OCI-LY7 (cell line): ENCODE measurements at regions not wholly inside any gene's neighbourhood (a gene's known extent, or its start where the extent isn't known, plus 50 kb on each side); places are given as distances from the start of the nearest gene placed in this dataset.

Experiments
- EZH2phosphoT487 ChIP-seq: fragments of 200-600 bp; sonication (generic); IDR thresholded peaks from 2 replicates; pipeline ENCODE4 v1.6.1; 2018; ENCODE audit warnings: low read depth, borderline replicate concordance, mild to moderate bottlenecking, mixed run types, antibody characterized with exemption, low read length, moderate library complexity, mixed read lengths
- TF ChIP-seq, protein P1 (sequence below): fragments of 200-600 bp; sonication (generic); conservative IDR thresholded peaks from 2 replicates; pipeline ENCODE4 v1.5.1; 2014; ENCODE audit warnings: mild to moderate bottlenecking, antibody characterized with exemption, low read length, moderate library complexity, mixed read lengths

DNA sequence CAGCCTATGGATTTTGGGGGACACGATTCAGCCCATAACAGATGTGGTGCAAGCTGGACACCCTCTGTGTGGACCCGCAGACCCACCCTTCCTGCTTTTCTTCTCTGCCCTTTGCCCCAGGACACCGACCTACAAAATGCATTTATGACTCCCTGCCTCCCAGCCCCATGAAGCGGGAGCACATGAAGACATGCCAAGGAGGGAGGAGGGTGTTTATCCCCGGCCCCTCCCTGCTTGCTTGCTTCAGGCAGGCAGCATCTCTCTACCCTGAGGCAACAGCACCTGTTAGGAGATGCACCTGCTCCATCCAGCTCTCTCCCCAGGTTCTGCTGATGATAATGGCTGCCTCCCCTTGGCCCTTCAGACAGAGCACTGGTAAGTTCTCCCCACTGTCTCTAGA, 187.5 kb downstream of the PSMG1 start:
- TF ChIP-seq, protein P1, sequence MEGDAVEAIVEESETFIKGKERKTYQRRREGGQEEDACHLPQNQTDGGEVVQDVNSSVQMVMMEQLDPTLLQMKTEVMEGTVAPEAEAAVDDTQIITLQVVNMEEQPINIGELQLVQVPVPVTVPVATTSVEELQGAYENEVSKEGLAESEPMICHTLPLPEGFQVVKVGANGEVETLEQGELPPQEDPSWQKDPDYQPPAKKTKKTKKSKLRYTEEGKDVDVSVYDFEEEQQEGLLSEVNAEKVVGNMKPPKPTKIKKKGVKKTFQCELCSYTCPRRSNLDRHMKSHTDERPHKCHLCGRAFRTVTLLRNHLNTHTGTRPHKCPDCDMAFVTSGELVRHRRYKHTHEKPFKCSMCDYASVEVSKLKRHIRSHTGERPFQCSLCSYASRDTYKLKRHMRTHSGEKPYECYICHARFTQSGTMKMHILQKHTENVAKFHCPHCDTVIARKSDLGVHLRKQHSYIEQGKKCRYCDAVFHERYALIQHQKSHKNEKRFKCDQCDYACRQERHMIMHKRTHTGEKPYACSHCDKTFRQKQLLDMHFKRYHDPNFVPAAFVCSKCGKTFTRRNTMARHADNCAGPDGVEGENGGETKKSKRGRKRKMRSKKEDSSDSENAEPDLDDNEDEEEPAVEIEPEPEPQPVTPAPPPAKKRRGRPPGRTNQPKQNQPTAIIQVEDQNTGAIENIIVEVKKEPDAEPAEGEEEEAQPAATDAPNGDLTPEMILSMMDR = no peak
- no peak for TF ChIP-seq EZH2phosphoT487
